Cardiac muscle cell (in vitro differentiated cells and primary cell): ENCODE measurements at regions not wholly inside any gene's neighbourhood (a gene's known extent, or its start where the extent isn't known, plus 50 kb on each side); places are given as distances from the start of the nearest gene placed in this dataset.

Experiments used
- DNase-seq, 2 donors: peaks; one replicate each; pipeline versions ENCODE4 v3.0.0 to v3.0.0-alpha.2; 2010 to 2017; ENCODE audit warnings: low read depth in 1 of 2, low spot score in 1 of 2
- H3K27ac ChIP-seq: fragments of 200-600 bp; sonication (generic); 2 replicates; pipeline ENCODE4 v1.5.1; 2016
- H3K27me3 ChIP-seq: fragments of 200-600 bp; sonication (generic); 2 replicates; pipeline ENCODE4 v1.6.0; 2016; ENCODE audit warnings: control low read depth
- H3K36me3 ChIP-seq: fragments of 200-600 bp; sonication (generic); 2 replicates; pipeline ENCODE4 v1.5.1; 2016; ENCODE audit warnings: control low read depth
- H3K4me1 ChIP-seq: fragments of 200-600 bp; sonication (generic); 2 replicates; pipeline ENCODE4 v1.8.1; 2017; ENCODE audit warnings: low read depth, mild to moderate bottlenecking, mixed run types
- H3K4me3 ChIP-seq: fragments of 200-600 bp; sonication (generic); 2 replicates; pipeline ENCODE4 v1.5.1; 2016; ENCODE audit warnings: mild to moderate bottlenecking
- H3K9me3 ChIP-seq: fragments of 200-600 bp; sonication (generic); 2 replicates; pipeline ENCODE4 v1.5.1; 2017; ENCODE audit warnings: low read depth, mild to moderate bottlenecking, control low read depth
- TF ChIP-seq, protein P1 (sequence below): IDR thresholded peaks from 2 replicates; pipeline ENCODE4 v1.5.1; 2012; ENCODE audit warnings: low read depth, mild to moderate bottlenecking, low read length

DNA sequence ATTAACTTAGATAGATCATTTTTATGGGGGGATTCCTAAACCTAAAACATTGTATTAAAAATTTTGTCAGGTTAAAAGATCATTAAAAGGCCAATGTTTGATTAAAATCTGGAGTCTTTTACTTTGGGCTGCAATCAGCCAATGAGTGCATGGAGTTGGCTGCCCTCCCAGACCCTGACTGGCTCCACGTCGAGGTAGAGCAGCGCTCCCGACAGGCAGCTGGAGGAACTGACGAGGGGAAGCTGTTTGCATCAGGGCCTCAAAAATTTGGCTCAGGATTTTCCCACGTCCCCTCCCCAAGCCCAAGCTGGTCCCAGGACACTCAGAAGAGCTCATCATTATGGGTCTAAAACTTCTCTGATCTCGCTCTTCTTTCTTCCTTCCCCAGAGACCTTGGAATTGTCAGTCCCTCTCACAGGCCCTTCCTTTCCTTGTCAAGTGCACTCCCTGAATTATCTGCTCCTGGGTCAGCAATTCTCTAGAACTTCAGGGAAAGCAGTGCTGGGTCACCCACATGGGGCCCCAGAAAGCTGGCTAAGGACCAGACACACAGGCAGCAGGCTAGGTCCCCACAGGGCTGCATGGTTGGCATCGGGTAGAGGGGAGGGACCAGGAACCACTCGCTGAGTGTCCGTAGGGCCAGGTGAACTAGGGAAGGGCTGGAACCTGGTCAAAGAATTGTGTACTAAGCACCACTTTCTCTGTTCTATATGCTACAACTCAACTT, 119.6 kb upstream of the IGLL5 start:
- H3K27me3 ChIP-seq = no peaks in the 10 kb centered on the region
- H3K27ac ChIP-seq = no peak overlapping the region
- TF ChIP-seq, protein P1, sequence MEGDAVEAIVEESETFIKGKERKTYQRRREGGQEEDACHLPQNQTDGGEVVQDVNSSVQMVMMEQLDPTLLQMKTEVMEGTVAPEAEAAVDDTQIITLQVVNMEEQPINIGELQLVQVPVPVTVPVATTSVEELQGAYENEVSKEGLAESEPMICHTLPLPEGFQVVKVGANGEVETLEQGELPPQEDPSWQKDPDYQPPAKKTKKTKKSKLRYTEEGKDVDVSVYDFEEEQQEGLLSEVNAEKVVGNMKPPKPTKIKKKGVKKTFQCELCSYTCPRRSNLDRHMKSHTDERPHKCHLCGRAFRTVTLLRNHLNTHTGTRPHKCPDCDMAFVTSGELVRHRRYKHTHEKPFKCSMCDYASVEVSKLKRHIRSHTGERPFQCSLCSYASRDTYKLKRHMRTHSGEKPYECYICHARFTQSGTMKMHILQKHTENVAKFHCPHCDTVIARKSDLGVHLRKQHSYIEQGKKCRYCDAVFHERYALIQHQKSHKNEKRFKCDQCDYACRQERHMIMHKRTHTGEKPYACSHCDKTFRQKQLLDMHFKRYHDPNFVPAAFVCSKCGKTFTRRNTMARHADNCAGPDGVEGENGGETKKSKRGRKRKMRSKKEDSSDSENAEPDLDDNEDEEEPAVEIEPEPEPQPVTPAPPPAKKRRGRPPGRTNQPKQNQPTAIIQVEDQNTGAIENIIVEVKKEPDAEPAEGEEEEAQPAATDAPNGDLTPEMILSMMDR = peak; percentile 41
- no peaks in the 10 kb centered on the region for H3K36me3 ChIP-seq
- peak in 1 of 2 donors; percentile 38 for DNase-seq
- H3K4me3 ChIP-seq = no peak overlapping the region
- no peaks in the 10 kb centered on the region for H3K4me1 ChIP-seq
- no peaks in the 10 kb centered on the region for H3K9me3 ChIP-seq

DNA sequence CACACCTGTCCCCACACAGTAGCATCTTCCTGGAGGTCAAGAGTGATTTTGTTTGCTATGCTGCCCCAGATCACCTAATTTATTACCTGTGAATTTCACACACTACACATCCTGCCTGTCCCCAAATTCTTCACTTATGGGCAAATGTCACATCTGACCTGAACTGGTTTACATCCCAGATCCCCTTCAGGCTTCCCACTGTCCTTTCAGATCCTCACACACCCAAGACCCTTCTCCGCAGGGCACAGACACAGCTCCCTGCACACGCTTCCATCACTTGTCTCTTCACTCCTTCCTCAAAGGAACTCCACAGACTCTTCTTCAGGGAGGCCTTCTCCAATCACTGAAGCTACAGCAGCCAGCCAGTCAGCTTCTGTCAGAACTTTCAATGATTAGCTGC, 118.7 kb upstream of the IGLL5 start:
- Histone ChIP-seq H3K27me3 (no peaks in the 10 kb centered on the region), H3K27ac (no peak overlapping the region)

DNA sequence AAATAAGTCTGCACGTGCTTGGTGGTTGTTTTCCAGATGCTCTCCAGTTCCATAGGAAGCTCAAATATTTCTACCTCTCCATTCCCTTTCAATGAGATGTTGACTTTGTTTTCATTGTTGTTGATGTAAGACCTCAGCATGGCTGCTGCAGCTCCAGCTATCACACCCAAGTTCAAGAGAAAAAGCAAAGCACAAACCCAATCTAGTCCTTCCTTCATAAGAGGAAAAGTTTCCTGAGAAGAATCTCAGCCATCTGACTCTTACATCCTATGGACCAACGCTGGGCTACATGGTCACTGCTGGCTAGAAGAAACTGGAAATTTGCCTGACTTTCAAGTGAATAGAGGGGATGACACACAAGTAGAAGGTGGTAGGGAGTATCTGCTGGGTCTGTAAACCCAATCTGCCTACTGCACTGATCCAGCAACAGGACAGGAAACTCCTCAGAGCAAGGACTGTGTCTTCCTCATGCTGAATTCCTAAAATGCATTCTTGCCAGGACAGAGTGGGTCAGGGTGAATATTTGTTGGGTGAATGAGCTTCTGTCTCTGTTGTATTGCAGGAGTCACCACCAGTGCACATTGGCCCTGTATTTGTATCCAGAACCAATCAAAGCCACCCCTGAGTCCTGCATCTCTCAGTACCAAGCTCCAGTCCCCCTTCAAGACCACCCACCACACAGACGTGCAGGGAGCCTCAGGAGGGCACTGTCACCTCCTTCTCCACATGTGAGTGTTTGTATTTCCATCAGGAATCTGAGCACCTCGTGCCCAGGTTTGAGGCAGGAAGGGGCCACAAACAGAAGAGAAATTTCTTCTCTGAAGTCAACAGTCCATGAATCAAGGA, 118.0 kb upstream of the IGLL5 start:
- no peaks in the 10 kb centered on the region for H3K27me3 ChIP-seq
- H3K36me3 ChIP-seq = no peaks in the 10 kb centered on the region
- no peaks in the 10 kb centered on the region for H3K9me3 ChIP-seq
- H3K27ac ChIP-seq = no peak overlapping the region
- no peak for DNase-seq
- H3K4me1 ChIP-seq = no peaks in the 10 kb centered on the region
- TF ChIP-seq, protein P1 = no peak
- H3K4me3 ChIP-seq = no peak overlapping the region

More for the DNA sequence above, 118.7 kb upstream of the IGLL5 start:
- Histone ChIP-seq H3K4me1 (no peaks in the 10 kb centered on the region), H3K36me3 (no peaks in the 10 kb centered on the region), H3K4me3 (no peak overlapping the region), H3K9me3 (no peaks in the 10 kb centered on the region)
- DNase-seq = no peak
- TF ChIP-seq, protein P1 = no peak

DNA sequence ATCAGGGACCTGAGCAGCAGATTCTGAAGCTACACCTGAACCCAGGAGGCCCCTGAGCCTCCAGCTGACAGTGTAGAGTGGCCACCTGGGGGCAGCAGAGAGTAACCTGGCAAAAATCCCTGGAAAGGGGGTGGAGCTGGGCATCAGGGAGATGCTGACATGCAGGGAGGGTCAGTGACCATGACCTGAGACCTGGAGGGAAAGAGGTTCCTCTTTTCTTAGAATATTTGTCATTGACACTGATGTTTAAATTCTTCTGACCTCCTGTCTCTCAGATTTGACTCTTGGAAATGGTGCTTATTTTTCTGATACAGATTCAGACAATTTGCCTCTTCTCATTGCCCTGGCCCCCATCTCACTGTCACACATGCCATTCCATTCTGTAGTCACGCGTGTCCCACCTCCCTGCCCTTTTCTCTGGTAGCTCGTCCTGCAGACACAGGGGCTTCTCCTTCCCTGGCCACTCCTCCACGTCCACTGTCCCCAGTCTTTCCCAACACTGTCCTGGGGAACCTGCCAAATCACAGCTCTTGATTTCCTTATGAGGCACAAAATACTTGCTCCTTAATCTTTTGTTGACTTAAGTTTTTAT, 117.2 kb upstream of the IGLL5 start:
- DNase-seq = peak in 1 of 2 donors; percentile 44
- no peaks in the 10 kb centered on the region for H3K27me3 ChIP-seq
- H3K4me1 ChIP-seq = no peaks in the 10 kb centered on the region
- H3K4me3 ChIP-seq = no peak overlapping the region
- H3K9me3 ChIP-seq = no peaks in the 10 kb centered on the region
- H3K36me3 ChIP-seq = no peaks in the 10 kb centered on the region
- TF ChIP-seq, protein P1 = peak; percentile 80
- H3K27ac ChIP-seq = no peak overlapping the region

DNA sequence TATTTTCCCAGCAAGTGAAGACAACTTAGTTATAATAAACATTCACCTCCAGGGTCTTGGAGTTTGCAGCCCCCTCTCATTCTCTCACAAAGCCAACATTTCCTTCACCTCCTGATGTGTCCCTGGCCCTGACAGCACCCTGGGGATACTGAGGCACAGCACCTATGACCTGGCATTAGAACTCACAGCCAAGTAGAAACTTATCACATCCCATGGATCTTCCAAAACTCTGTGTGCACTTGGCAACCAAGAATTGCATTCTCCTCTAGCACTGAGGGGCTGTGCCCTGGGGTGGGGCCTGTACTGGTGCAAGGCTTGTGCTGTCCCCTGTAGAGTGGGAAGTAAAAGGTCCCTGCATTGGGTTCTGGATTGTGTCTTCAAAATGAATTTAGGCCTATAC, 116.7 kb upstream of the IGLL5 start:
- TF ChIP-seq, protein P1 = no peak
- H3K27me3 ChIP-seq = no peaks in the 10 kb centered on the region
- no peaks in the 10 kb centered on the region for H3K9me3 ChIP-seq
- no peak for DNase-seq
- H3K36me3 ChIP-seq = no peaks in the 10 kb centered on the region
- H3K4me3 ChIP-seq = no peak overlapping the region
- H3K4me1 ChIP-seq = no peaks in the 10 kb centered on the region
- H3K27ac ChIP-seq = no peak overlapping the region
